Loucy (cell line): ENCODE measurements at regions not wholly inside any gene's neighbourhood (a gene's known extent, or its start where the extent isn't known, plus 50 kb on each side); places are given as distances from the start of the nearest gene placed in this dataset.
"Not testable (repeated sequence)": the region's sequence is repeated elsewhere in the genome, so short reads cannot be mapped to it uniquely, and the experiment has no call there.

ENCODE experiments used
- CTCF ChIP-seq: fragments of 200-600 bp; sonication (generic); conservative IDR thresholded peaks from 2 replicates; pipeline ENCODE4 v1.5.1; 2014; ENCODE audit warnings: mild to moderate bottlenecking, antibody characterized with exemption, low read length
- EZH2phosphoT487 ChIP-seq: fragments of 200-600 bp; IDR thresholded peaks from 2 replicates; pipeline ENCODE4 v1.6.1; 2018; ENCODE audit warnings: antibody characterized with exemption, mild to moderate bottlenecking, moderate library complexity, borderline replicate concordance

- TF ChIP-seq EZH2phosphoT487, CTCF: not testable (repeated sequence)
These were observed 266.3 kb downstream of the STIM2 start for GRCh38 chr4:27126895-27127294.
